ENCODE measurements at regions not wholly inside any gene's neighbourhood (a gene's known extent, or its start where the extent isn't known, plus 50 kb on each side); places are given as distances from the start of the nearest gene placed in this dataset.

DNA sequence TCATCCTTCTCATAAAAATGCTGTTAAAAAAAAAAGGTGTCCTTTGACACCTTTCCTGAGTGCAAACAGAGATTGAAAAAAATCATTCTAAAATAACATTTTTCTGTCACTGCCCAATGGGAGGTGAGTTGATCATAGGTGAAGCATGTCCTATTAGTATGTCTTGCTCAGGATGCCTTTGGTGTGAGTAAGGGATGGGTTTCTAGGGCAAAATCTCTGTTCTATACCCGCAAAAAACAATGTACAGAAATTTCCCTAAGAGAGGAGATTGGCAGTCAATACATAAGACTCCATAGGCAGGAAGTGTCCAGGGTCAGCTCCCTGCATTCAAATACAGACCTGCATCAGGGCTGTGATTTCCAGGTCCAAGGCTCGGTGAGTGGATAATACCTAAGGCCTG lies 195.2 kb downstream of the DAD1 start:
- TF ChIP-seq CTCF (conservative IDR thresholded peaks at IDR 0.05) (no peak), EZH2 (IDR thresholded peaks at IDR 0.05; ENCODE audit: low read depth) (no peak)

Measured in PC-9 (cell line).